MM.1S (cell line): ENCODE measurements at regions not wholly inside any gene's neighbourhood (a gene's known extent, or its start where the extent isn't known, plus 50 kb on each side); places are given as distances from the start of the nearest gene placed in this dataset.

Experiments used
- DNase-seq: peaks from one replicate; pipeline ENCODE4 v3.0.0-alpha.2; 2015
- H2AFZ ChIP-seq: fragments of 300-600 bp; sonication (generic); 2 replicates; pipeline ENCODE4 v1.6.0; 2016; ENCODE audit warnings: antibody characterized with exemption, low read length
- H3F3A ChIP-seq: fragments of 300-600 bp; sonication (generic); 2 replicates; pipeline ENCODE4 v1.6.1; 2016; ENCODE audit warnings: mild to moderate bottlenecking, antibody characterized with exemption, low read length, moderate library complexity, mixed read lengths; ENCODE audit not compliant: insufficient read depth
- H3K27ac ChIP-seq: fragments of 300-600 bp; sonication (generic); 2 replicates; pipeline ENCODE4 v1.5.1; 2016; ENCODE audit warnings: mild to moderate bottlenecking, low read length
- H3K27me3 ChIP-seq: fragments of 300-600 bp; sonication (generic); replicated peaks from 2 replicates; pipeline ENCODE4 v1.6.0; 2016; ENCODE audit warnings: low read length; ENCODE audit not compliant: insufficient read depth
- H3K36me3 ChIP-seq: fragments of 300-600 bp; sonication (generic); replicated peaks from 2 replicates; pipeline ENCODE4 v1.6.1; 2016; ENCODE audit warnings: mild to moderate bottlenecking, low read length, mixed read lengths; ENCODE audit not compliant: insufficient read depth
- H3K4me1 ChIP-seq: fragments of 300-600 bp; sonication (generic); 2 replicates; pipeline ENCODE4 v1.6.1; 2016; ENCODE audit warnings: low read length, mixed read lengths
- H3K4me2 ChIP-seq: fragments of 300-600 bp; sonication (generic); 2 replicates; pipeline ENCODE4 v1.6.0; 2016; ENCODE audit warnings: low read depth, low read length
- H3K4me3 ChIP-seq: fragments of 300-600 bp; sonication (generic); 2 replicates; pipeline ENCODE4 v1.5.1; 2016; ENCODE audit warnings: low read length, mixed read lengths
- H3K79me2 ChIP-seq: fragments of 300-600 bp; sonication (generic); 2 replicates; pipeline ENCODE4 v1.6.1; 2016; ENCODE audit warnings: mixed run types, low read length, mixed read lengths
- H3K9ac ChIP-seq: fragments of 300-600 bp; sonication (generic); 2 replicates; pipeline ENCODE4 v1.6.1; 2016; ENCODE audit warnings: low read length, mixed read lengths
- H3K9me2 ChIP-seq: fragments of 300-600 bp; sonication (generic); replicated peaks from 2 replicates; pipeline ENCODE4 v1.6.1; 2016; ENCODE audit warnings: mild to moderate bottlenecking, low read length, mixed read lengths; ENCODE audit not compliant: insufficient read depth
- H3K9me3 ChIP-seq: fragments of 300-600 bp; sonication (generic); replicated peaks from 2 replicates; pipeline ENCODE4 v1.6.1; 2016; ENCODE audit warnings: mild to moderate bottlenecking, low read length, mixed read lengths; ENCODE audit not compliant: insufficient read depth
- H4K20me1 ChIP-seq: fragments of 300-600 bp; sonication (generic); 2 replicates; pipeline ENCODE4 v1.6.1; 2016; ENCODE audit warnings: mild to moderate bottlenecking, low read length, moderate library complexity, mixed read lengths; ENCODE audit not compliant: insufficient read depth
- EZH2 ChIP-seq: fragments of 300-600 bp; sonication (generic); optimal IDR thresholded peaks from 2 replicates; pipeline ENCODE3; 2017; ENCODE audit warnings: low read depth, mild to moderate bottlenecking, antibody characterized with exemption, low read length, mixed read lengths
- EZH2phosphoT487 ChIP-seq: fragments of 300-600 bp; sonication (generic); IDR thresholded peaks from 2 replicates; pipeline ENCODE4 v1.6.1; 2018; ENCODE audit warnings: antibody characterized with exemption, low read length
- TF ChIP-seq, protein P1 (sequence below): fragments of 300-600 bp; sonication (generic); IDR thresholded peaks from 2 replicates; pipeline ENCODE4 v1.5.1; 2016; ENCODE audit warnings: antibody characterized with exemption, low read length, mixed read lengths

GRCh38 chr3:635393-635792 lies 438.8 kb downstream of the CHL1 start:
- Histone ChIP-seq H3K9me3 (no peaks in the 10 kb centered on the region), H3K4me2 (no peak overlapping the region), H2AFZ (no peak overlapping the region), H3K9me2 (no peaks in the 10 kb centered on the region), H4K20me1 (no peaks in the 10 kb centered on the region), H3K4me1 (no peaks in the 10 kb centered on the region), H3K36me3 (no peaks in the 10 kb centered on the region), H3K27ac (no peak overlapping the region), H3K9ac (no peak overlapping the region), H3K79me2 (no peaks in the 10 kb centered on the region), H3K27me3 (no peaks in the 10 kb centered on the region), H3F3A (no peaks in the 10 kb centered on the region), H3K4me3 (no peak overlapping the region)
- TF ChIP-seq, protein P1, sequence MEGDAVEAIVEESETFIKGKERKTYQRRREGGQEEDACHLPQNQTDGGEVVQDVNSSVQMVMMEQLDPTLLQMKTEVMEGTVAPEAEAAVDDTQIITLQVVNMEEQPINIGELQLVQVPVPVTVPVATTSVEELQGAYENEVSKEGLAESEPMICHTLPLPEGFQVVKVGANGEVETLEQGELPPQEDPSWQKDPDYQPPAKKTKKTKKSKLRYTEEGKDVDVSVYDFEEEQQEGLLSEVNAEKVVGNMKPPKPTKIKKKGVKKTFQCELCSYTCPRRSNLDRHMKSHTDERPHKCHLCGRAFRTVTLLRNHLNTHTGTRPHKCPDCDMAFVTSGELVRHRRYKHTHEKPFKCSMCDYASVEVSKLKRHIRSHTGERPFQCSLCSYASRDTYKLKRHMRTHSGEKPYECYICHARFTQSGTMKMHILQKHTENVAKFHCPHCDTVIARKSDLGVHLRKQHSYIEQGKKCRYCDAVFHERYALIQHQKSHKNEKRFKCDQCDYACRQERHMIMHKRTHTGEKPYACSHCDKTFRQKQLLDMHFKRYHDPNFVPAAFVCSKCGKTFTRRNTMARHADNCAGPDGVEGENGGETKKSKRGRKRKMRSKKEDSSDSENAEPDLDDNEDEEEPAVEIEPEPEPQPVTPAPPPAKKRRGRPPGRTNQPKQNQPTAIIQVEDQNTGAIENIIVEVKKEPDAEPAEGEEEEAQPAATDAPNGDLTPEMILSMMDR, result no peak
- TF ChIP-seq EZH2, result no peak
- no peak for TF ChIP-seq EZH2phosphoT487
- DNase-seq, result no peak

GRCh38 chr3:643376-643775 lies 446.8 kb downstream of the CHL1 start:
- Histone ChIP-seq H3K4me3 (no peak overlapping the region), H3K9ac (no peak overlapping the region), H2AFZ (no peak overlapping the region), H3K27ac (no peak overlapping the region), H3K9me3 (no peaks in the 10 kb centered on the region), H4K20me1 (no peaks in the 10 kb centered on the region), H3K27me3 (no peaks in the 10 kb centered on the region), H3K9me2 (no peaks in the 10 kb centered on the region), H3K4me2 (no peak overlapping the region), H3K79me2 (no peaks in the 10 kb centered on the region), H3K4me1 (no peaks in the 10 kb centered on the region), H3K36me3 (no peaks in the 10 kb centered on the region), H3F3A (no peaks in the 10 kb centered on the region)
- TF ChIP-seq EZH2phosphoT487 (no peak), EZH2 (no peak)
- TF ChIP-seq, protein P1, result no peak
- no peak for DNase-seq

DNA sequence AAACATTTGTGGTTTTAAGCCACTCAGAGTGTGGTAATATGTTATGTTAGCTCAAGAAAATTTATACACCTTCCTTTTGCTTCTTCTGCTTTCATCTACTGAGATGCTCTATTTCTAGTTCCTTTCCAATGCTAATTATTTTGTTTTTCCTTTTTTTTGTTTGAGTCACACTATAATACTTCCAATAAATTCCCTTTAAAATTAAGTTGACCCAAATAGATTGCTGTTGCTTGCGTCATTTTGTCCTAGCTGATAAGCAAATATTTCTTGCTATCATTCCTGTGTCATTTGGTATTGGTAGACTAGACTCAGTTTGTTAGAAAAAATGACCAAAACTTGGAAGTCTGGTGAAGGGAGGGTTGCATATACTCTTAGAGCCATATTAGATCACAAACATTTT lies 437.0 kb upstream of the CNTN6 start:
- Histone ChIP-seq H4K20me1 (no peaks in the 10 kb centered on the region), H3K9ac (no peak overlapping the region), H3K9me2 (no peaks in the 10 kb centered on the region), H3K9me3 (no peaks in the 10 kb centered on the region), H3K36me3 (no peaks in the 10 kb centered on the region), H3K79me2 (no peaks in the 10 kb centered on the region), H3K4me2 (no peak overlapping the region), H3F3A (no peaks in the 10 kb centered on the region; the same call in 1 of the 2 replicates), H3K27ac (no peak overlapping the region), H3K4me3 (no peak overlapping the region), H3K4me1 (0 out of 2 replicates have a peak, but pooled peaks cover 7% of the 10 kb centered on the region), H2AFZ (no peak overlapping the region), H3K27me3 (no peaks in the 10 kb centered on the region)
- no peak for TF ChIP-seq EZH2
- no peak for TF ChIP-seq EZH2phosphoT487
- TF ChIP-seq, protein P1, result no peak
- no peak for DNase-seq
